ENCODE measurements at regions not wholly inside any gene's neighbourhood (a gene's known extent, or its start where the extent isn't known, plus 50 kb on each side); places are given as distances from the start of the nearest gene placed in this dataset.

- no peak for TF ChIP-seq POLR2AphosphoS5 (IDR thresholded peaks at IDR 0.05; ENCODE audit: low read depth, low read length)
- no peak for TF ChIP-seq CEBPB (IDR thresholded peaks at IDR 0.05; ENCODE audit: low read depth)
- no peak for TF ChIP-seq ZFX (IDR thresholded peaks at IDR 0.05)
- TF ChIP-seq ZBTB33 (IDR thresholded peaks at IDR 0.05; ENCODE audit: extremely low read depth, insufficient replicate concordance, low read length): no peak
- TF ChIP-seq EZH2phosphoT487 (IDR thresholded peaks at IDR 0.05; ENCODE audit: borderline replicate concordance): no peak
- no peak for TF ChIP-seq ZNF274 (IDR thresholded peaks at IDR 0.05; ENCODE audit: low read depth, low read length)
- TF ChIP-seq SIN3A (IDR thresholded peaks at IDR 0.05; ENCODE audit: low read depth): no peak
- TF ChIP-seq RAD21 (IDR thresholded peaks at IDR 0.05; ENCODE audit: low read depth): peak; percentile 53
- peak; percentile 13 to 67 (median 60); a peak in 4 of 6 replicates for TF ChIP-seq CTCF (IDR thresholded peaks at IDR 0.05 in 2 of 3, conservative IDR thresholded peaks at IDR 0.05 in 1 of 3; ENCODE audit: borderline replicate concordance in 1 of 3, insufficient read depth in 1 of 3, low read depth in 2 of 3, low read length in 2 of 3)
- no peak for TF ChIP-seq JUND (IDR thresholded peaks at IDR 0.05)
- TF ChIP-seq EGR1 (IDR thresholded peaks at IDR 0.05; ENCODE audit: low read depth): no peak
- POLR2A ChIA-PET: no interaction called here
- Histone ChIP-seq H3K9me2 (ENCODE audit: insufficient read depth) (no peaks in the 10 kb centered on the region), H3K36me3 (ENCODE audit: control insufficient read depth in 1 of 2, insufficient read depth in 2 of 2, low read length in 2 of 2) (no peaks in the 10 kb centered on the region), H3K9ac (ENCODE audit: low read length) (no peak overlapping the region), H3K27me3 (ENCODE audit: insufficient read depth, low read length) (no peaks in the 10 kb centered on the region), H2AFZ (ENCODE audit: low read depth, low read length, poor library complexity, severe bottlenecking) (no peak overlapping the region), H3K27ac (ENCODE audit: low read depth, low read length) (no peak overlapping the region), H3K4me1 (ENCODE audit: control insufficient read depth in 1 of 2, insufficient read depth in 2 of 2, low read length in 2 of 2) (no peaks in the 10 kb centered on the region), H3K4me3 (replicated peaks in 1 of 2; ENCODE audit: low read depth in 1 of 2, low read length in 2 of 2) (no peak overlapping the region), H3K79me2 (ENCODE audit: insufficient read depth, low read length) (no peaks in the 10 kb centered on the region), H4K20me1 (ENCODE audit: insufficient read depth) (no peaks in the 10 kb centered on the region), H3K4me2 (ENCODE audit: low read length) (no peak overlapping the region), H3K9me3 (ENCODE audit: control insufficient read depth in 1 of 2, insufficient read depth in 1 of 2, low read depth in 1 of 2, low read length in 2 of 2) (peaks cover 0 to 18% of the 10 kb centered on the region in 2 experiments; a peak in 1 of 4 replicates)
- no TSS peak for BruUV-seq (replicated peaks)
- intact Hi-C loops (cut with micrococcal nuclease): loop anchor here (1.0 kb wide), 1 partner anchor 32 kb away; no protein-coding TSS in a partner anchor
- ATAC-seq (peak; percentile 78), DNase-seq (ENCODE audit: low read depth, low spot score) (no peak)
- CTCF ChIA-PET: interaction anchor here (0.6 kb wide), 1 partner anchor 147 kb away, joined by 3 read pairs; no protein-coding TSS in a partner anchor
- RAD21 ChIA-PET (ENCODE audit: low non-redundant PET in 1 of 2, low total read pairs in 2 of 2, uncharacterized antibody in 2 of 2, unreplicated experiment in 2 of 2): no interaction called here
Observed at GRCh38 chr2:189982780-189983394, 79.6 kb downstream of the MSTN start.

Measured in HCT116 (cell line).